GM21528 (cell line): ENCODE measurements at regions not wholly inside any gene's neighbourhood (a gene's known extent, or its start where the extent isn't known, plus 50 kb on each side); places are given as distances from the start of the nearest gene placed in this dataset.

Experiments
- ATAC-seq: cut with Tn5 transposase; IDR thresholded peaks from one replicate; pipeline ENCODE4 v1.9.1; 2021; ENCODE audit warnings: mild to moderate bottlenecking, moderate library complexity; ENCODE audit not compliant: unreplicated experiment, low FRiP score

GRCh38 chr1:70866542-70867264 lies 180.9 kb downstream of the PTGER3 start:
- ATAC-seq: no peak

GRCh38 chr1:70871790-70872189 lies 175.8 kb downstream of the PTGER3 start:
- no peak for ATAC-seq

GRCh38 chr1:70874063-70874462 lies 173.6 kb downstream of the PTGER3 start:
- ATAC-seq: no peak

GRCh38 chr1:70874818-70875217 lies 172.8 kb downstream of the PTGER3 start:
- no peak for ATAC-seq

GRCh38 chr1:70877343-70877742 lies 170.3 kb downstream of the PTGER3 start:
- no peak for ATAC-seq

- ATAC-seq: no peak
Measured at GRCh38 chr1:70887936-70888335, 159.7 kb downstream of the PTGER3 start.

GRCh38 chr1:70888722-70889121 lies 158.9 kb downstream of the PTGER3 start:
- no peak for ATAC-seq

GRCh38 chr1:70890408-70890807 lies 157.2 kb downstream of the PTGER3 start:
- ATAC-seq: no peak

- no peak for ATAC-seq
Measured at GRCh38 chr1:70891051-70891843, 156.4 kb downstream of the PTGER3 start.

- no peak for ATAC-seq
Measured at GRCh38 chr1:70892140-70892539, 155.5 kb downstream of the PTGER3 start.

GRCh38 chr1:70892930-70893329 lies 154.7 kb downstream of the PTGER3 start:
- ATAC-seq: no peak

GRCh38 chr1:70893381-70893780 lies 154.2 kb downstream of the PTGER3 start:
- ATAC-seq: no peak

GRCh38 chr1:70895531-70895930 lies 152.1 kb downstream of the PTGER3 start:
- no peak for ATAC-seq

GRCh38 chr1:70896224-70896623 lies 151.4 kb downstream of the PTGER3 start:
- no peak for ATAC-seq

- ATAC-seq: no peak
Measured at GRCh38 chr1:70897273-70897672, 150.3 kb downstream of the PTGER3 start.

- no peak for ATAC-seq
Measured at GRCh38 chr1:70899735-70900134, 147.9 kb downstream of the PTGER3 start.

GRCh38 chr1:70902211-70902610 lies 145.4 kb downstream of the PTGER3 start:
- no peak for ATAC-seq

- no peak for ATAC-seq
Measured at GRCh38 chr1:70906800-70907199, 140.8 kb downstream of the PTGER3 start.

GRCh38 chr1:70907563-70908310 lies 139.9 kb downstream of the PTGER3 start:
- ATAC-seq: no peak

- ATAC-seq: no peak
Measured at GRCh38 chr1:70909262-70909822, 138.3 kb downstream of the PTGER3 start.

GRCh38 chr1:70910013-70910412 lies 137.6 kb downstream of the PTGER3 start:
- ATAC-seq: peak; percentile 59
